Endodermal cell (in vitro differentiated cells): ENCODE measurements at regions not wholly inside any gene's neighbourhood (a gene's known extent, or its start where the extent isn't known, plus 50 kb on each side); places are given as distances from the start of the nearest gene placed in this dataset.

ENCODE experiments used
- DNase-seq: peaks from one replicate; pipeline ENCODE4 v3.0.0-alpha.2; 2017
- H3K27ac ChIP-seq: 2 replicates; pipeline ENCODE4 v1.5.1; 2013; ENCODE audit warnings: mild to moderate bottlenecking, low read depth, low read length, moderate library complexity
- H3K27me3 ChIP-seq: 2 replicates; pipeline ENCODE4 v1.6.1; 2013; ENCODE audit warnings: mild to moderate bottlenecking, low read length, moderate library complexity; ENCODE audit not compliant: insufficient read depth, control insufficient read depth, poor library complexity, severe bottlenecking
- H3K36me3 ChIP-seq: 2 replicates; pipeline ENCODE4 v1.7.0; 2013; ENCODE audit warnings: mild to moderate bottlenecking, low read length, moderate library complexity; ENCODE audit not compliant: control insufficient read depth, insufficient read depth
- H3K4me1 ChIP-seq: one replicate; pipeline ENCODE4 v1.7.0; 2013; ENCODE audit warnings: low read length; ENCODE audit not compliant: control insufficient read depth, insufficient read depth
- H3K4me3 ChIP-seq: 2 replicates; pipeline ENCODE4 v1.5.1; 2013; ENCODE audit warnings: mild to moderate bottlenecking, low read length, moderate library complexity
- H3K9ac ChIP-seq: 2 replicates; pipeline ENCODE4 v1.6.1; 2013; ENCODE audit warnings: mild to moderate bottlenecking, low read length, moderate library complexity; ENCODE audit not compliant: poor library complexity, severe bottlenecking; ENCODE audit errors: extremely low read depth
- H3K9me3 ChIP-seq: 2 replicates; pipeline ENCODE4 v1.6.1; 2013; ENCODE audit warnings: mild to moderate bottlenecking, low read length, moderate library complexity; ENCODE audit not compliant: control insufficient read depth
- H3K27ac Mint-ChIP-seq: 2 replicates; pipeline ENCODE4 v1.8.0; 2020; ENCODE audit warnings: mixed read lengths
- H3K27me3 Mint-ChIP-seq: 2 replicates; pipeline ENCODE4 v1.8.0; 2021; ENCODE audit warnings: mild to moderate bottlenecking, mixed read lengths; ENCODE audit not compliant: insufficient read depth
- H3K36me3 Mint-ChIP-seq: 2 replicates; pipeline ENCODE4 v1.8.0; 2020; ENCODE audit warnings: low read depth, mixed read lengths
- H3K4me1 Mint-ChIP-seq: 2 replicates; pipeline ENCODE4 v1.8.0; 2020; ENCODE audit warnings: mixed read lengths
- H3K4me3 Mint-ChIP-seq: 2 replicates; pipeline ENCODE4 v1.8.0; 2020; ENCODE audit warnings: mild to moderate bottlenecking, moderate library complexity, mixed read lengths
- H3K9me3 Mint-ChIP-seq: 2 replicates; pipeline ENCODE4 v1.8.0; 2020; ENCODE audit warnings: mild to moderate bottlenecking, mixed read lengths
- CTCF ChIP-seq: fragments of 200-600 bp; sonication (generic); conservative IDR thresholded peaks from 2 replicates; pipeline ENCODE4 v1.5.0; 2021; ENCODE audit warnings: antibody characterized with exemption, mild to moderate bottlenecking
- WGBS, 2 experiments: methylation state at CpG; one replicate each; pipeline versions ENCODE4 v1.1.5 to v1.1.7; 2013; ENCODE audit warnings: missing lambda C conversion rate in 2 of 2, mixed read lengths in 1 of 2; ENCODE audit not compliant: insufficient coverage in 1 of 2, insufficient read length in 1 of 2; 5-methylcytosine and 5-hydroxymethylcytosine counted together

GRCh38 chr20:11057624-11058023, 383.8 kb upstream of the JAG1 start:
- peaks cover 5% of the 10 kb centered on the region for H3K4me1 Mint-ChIP-seq
- TF ChIP-seq CTCF, result no peak
- no peaks in the 10 kb centered on the region for H3K36me3 Mint-ChIP-seq
- Histone ChIP-seq H3K27ac (no peak overlapping the region), H3K4me1 (no peaks in the 10 kb centered on the region), H3K36me3 (no peaks in the 10 kb centered on the region), H3K4me3 (no peak overlapping the region), H3K9me3 (no peaks in the 10 kb centered on the region), H3K9ac (no peak overlapping the region), H3K27me3 (no peaks in the 10 kb centered on the region)
- no peak for DNase-seq
- WGBS, 2 experiments, result 89 to 100% methylated on average over 1 of the region's 1 CpG
- H3K27ac Mint-ChIP-seq, result no peak overlapping the region
- no peaks in the 10 kb centered on the region for H3K27me3 Mint-ChIP-seq
- H3K4me3 Mint-ChIP-seq, result no peak overlapping the region
- no peaks in the 10 kb centered on the region for H3K9me3 Mint-ChIP-seq

DNA sequence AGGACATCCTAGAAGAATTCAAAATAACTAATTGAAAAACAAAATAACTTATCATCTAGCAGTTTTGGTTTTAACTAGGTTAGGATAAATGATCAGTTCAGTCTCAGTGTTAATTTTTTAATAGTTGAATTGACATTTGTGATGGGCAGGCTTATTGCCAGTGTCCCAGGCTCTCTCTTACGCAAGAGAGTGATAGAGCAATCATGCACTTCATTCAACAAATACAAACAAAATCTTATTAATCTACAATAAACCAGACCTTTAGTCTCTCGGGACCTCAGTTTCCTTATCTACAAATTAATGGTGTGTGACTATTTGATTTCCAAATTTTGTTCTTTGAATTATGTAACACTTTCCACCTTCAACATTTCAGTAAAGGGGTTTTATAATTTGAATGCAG, 385.9 kb upstream of the JAG1 start:
- Histone ChIP-seq H3K9ac (no peak overlapping the region), H3K36me3 (no peaks in the 10 kb centered on the region), H3K27me3 (no peaks in the 10 kb centered on the region), H3K4me1 (no peaks in the 10 kb centered on the region), H3K9me3 (no peaks in the 10 kb centered on the region), H3K27ac (no peak overlapping the region), H3K4me3 (no peak overlapping the region)
- Mint-ChIP-seq H3K4me1 (peaks cover 7% of the 10 kb centered on the region), H3K27me3 (no peaks in the 10 kb centered on the region), H3K9me3 (no peaks in the 10 kb centered on the region), H3K36me3 (no peaks in the 10 kb centered on the region), H3K27ac (no peak overlapping the region), H3K4me3 (no peak overlapping the region)
- WGBS, 2 experiments, result 100% methylated on average over 1 of the region's 2 CpGs; no CpG with 5 or more reads in 1 of the 2 experiments
- TF ChIP-seq CTCF, result no peak
- DNase-seq, result no peak

- H3K9me3 ChIP-seq, result no peaks in the 10 kb centered on the region
- H3K4me3 ChIP-seq, result no peak overlapping the region
- Mint-ChIP-seq H3K27me3 (no peaks in the 10 kb centered on the region), H3K36me3 (no peaks in the 10 kb centered on the region), H3K27ac (no peak overlapping the region), H3K4me3 (no peak overlapping the region), H3K4me1 (peaks cover 7% of the 10 kb centered on the region), H3K9me3 (no peaks in the 10 kb centered on the region)
- no peaks in the 10 kb centered on the region for H3K4me1 ChIP-seq
- no peak overlapping the region for H3K27ac ChIP-seq
- no peak overlapping the region for H3K9ac ChIP-seq
- no peaks in the 10 kb centered on the region for H3K36me3 ChIP-seq
- 93 to 97% methylated on average over 3 to 5 of the region's 9 CpGs for WGBS, 2 experiments
- H3K27me3 ChIP-seq, result no peaks in the 10 kb centered on the region
- DNase-seq, result no peak
- no peak for TF ChIP-seq CTCF
Observed at GRCh38 chr20:11060423-11061185, 386.8 kb upstream of the JAG1 start.
